Kidney tubule cell (primary cell): ENCODE measurements at regions not wholly inside any gene's neighbourhood (a gene's known extent, or its start where the extent isn't known, plus 50 kb on each side); places are given as distances from the start of the nearest gene placed in this dataset.

Experiments
- DNase-seq: peaks from one replicate; pipeline ENCODE4 v3.0.0-alpha.2; 2018; ENCODE audit warnings: low spot score

- peak; percentile 87 for DNase-seq
Measured at GRCh38 chr2:56444339-56444738, 260.5 kb downstream of the CCDC85A start.

- DNase-seq = peak; percentile 88
Measured at GRCh38 chr2:56448403-56449001, 264.7 kb downstream of the CCDC85A start.

DNA sequence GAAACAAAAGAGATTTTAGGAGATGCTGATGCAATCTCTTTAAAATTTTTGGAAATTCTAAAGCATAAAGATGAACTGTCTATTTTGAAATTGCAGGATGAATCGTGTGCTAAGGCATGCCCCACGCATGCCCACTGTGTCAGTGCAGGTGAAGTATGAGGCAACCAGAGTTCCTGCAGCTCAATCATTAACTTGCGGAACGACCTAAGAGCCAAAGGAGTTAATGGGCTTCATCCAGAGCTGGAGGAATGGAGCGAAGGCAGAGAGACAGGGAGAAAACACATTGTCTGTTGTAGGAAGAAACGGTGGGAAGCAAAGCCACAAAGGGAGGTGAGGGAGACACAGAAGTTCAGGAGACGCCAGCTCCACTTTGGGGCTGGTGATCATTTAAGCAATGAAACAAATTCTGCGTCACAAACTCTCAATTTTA is 265.2 kb downstream of the CCDC85A start:
- peak; percentile 96 for DNase-seq

DNA sequence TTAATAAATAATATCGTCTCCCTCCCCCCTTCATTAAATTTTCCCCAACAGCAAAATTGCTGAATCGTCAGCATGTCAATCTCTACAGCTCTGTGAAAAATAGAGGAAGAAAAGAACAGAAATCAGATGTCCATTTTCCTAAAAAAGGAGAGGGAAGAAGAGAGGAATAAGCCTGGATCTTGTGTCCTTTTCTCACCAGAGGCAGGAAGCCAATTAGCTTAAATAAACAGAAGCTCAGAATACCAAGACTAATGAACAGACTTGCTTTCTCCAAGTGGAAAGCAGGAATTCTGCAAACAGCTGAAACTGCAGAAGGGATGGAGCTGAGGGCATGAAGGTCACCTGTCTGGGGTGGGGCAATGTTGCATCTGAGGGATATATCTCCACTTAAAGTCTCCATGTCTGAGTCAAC is 265.7 kb downstream of the CCDC85A start:
- DNase-seq = peak; percentile 37

- DNase-seq = peak; percentile 26
Measured at GRCh38 chr2:56450047-56450446, 266.3 kb downstream of the CCDC85A start.

- DNase-seq = no peak
Measured at GRCh38 chr2:56450772-56451171, 267.0 kb downstream of the CCDC85A start.

- no peak for DNase-seq
Measured at GRCh38 chr2:56455642-56456041, 271.9 kb downstream of the CCDC85A start.

DNA sequence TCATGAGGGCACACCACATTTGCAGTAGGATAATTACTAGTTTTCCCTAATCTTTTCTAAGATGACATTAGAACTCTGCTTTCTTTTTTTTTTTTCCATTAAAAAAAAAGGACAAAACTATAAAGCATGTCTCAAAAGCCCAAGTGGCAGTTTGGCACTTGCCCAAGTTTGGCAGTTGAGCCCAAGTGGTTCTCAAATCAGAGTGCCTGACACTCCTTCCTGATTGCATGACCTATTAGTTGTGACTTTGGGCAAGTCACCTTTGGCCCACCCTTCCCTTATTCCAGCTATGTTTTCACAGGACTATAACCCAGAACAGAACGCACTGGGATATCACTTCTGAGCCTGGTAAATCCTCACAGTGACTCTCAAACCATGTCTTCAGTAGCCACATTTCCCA is 273.0 kb downstream of the CCDC85A start:
- DNase-seq = no peak

DNA sequence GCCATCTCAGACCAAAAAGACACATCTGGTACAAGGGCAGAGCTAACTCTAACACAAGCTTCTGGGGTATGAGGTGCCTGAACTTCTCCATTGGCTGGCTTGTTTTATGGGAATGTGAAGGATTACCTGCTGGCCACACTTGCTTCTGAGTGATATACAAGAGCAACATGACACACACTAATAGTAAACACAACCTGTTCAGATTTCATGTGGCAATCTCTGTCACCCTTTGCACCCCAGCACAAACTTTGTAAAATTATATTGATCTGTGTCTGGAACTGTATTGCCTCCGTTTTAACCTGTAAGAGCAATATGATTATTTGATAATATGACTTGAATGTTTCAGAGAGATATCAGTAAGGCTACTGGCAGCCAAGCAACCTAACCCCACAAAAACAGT is 276.7 kb downstream of the CCDC85A start:
- no peak for DNase-seq

DNA sequence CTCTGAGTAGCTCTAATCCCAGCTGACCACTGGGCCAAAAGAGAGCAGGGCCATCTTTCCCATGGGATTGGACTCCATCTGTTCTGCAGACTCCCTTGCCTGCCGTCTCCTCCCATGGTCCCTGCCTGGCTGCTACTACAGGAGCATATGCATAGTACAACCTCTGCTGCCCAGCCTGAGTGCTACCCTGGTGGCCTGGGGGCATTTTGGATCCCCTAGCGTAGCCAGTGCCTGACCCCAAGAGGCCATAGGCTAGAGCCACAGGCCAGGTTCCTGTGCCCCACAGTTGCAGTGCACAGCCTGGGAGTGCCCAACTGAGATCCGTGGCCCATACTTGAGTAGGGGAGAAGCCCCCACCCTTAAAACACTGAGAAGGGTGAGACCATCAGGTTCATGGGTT is 280.3 kb downstream of the CCDC85A start:
- DNase-seq = no peak

- no peak for DNase-seq
Measured at GRCh38 chr2:56464613-56465012, 280.8 kb downstream of the CCDC85A start.

DNA sequence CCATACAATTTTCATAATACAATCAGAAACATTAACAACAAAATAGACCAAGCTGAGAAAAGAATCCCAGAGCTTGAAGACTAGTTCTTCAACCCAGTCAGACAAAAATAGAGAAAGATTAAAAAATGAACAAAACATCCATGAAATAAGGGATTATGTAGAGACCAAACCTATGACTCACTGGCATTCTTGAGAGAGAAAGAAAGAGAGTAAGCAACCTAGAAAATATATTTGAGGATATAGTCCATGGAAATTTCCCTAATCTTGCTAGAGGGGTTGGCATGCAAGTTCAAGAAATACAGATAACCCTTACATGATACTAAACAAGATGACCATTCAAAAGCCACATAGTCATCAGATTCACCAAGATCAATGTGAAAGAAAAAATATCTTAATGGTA is 281.7 kb downstream of the CCDC85A start:
- DNase-seq = no peak

- no peak for DNase-seq
Measured at GRCh38 chr2:56473524-56473923, 289.7 kb downstream of the CCDC85A start.

DNA sequence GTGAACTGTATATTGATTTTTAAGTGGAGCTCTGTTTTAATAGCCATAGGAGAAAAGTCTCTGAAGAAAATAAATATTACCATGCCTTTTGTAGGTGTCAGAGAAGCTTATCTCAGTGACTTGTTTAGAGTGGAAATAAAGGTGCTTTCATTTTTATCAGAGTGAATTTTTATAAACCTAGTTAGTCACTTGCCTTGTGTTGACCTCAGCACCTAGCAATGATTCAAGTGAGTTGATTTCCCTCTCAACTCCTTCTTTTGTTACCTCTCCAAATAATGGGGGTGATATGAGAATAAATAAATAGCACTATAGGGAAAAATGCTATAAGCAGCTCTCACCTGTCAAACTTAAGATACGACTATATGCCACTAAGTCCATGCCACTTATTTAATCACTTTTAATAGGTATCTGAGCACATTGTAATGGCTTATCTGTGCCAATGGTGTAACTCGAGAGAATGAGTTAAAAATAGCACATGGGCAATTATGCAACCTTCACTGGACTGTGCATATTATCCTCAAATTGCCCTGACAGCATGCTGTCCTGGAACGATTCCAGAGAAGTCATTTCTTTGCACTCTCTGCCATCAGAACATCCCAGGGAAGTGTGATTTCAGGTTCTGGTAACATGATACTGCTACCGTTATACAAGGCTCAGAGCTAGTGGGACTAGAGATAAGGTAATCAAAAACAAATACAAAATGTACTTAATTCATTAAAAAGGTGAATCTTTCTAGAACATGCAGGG is 290.8 kb downstream of the CCDC85A start:
- peak; percentile 61 for DNase-seq

DNA sequence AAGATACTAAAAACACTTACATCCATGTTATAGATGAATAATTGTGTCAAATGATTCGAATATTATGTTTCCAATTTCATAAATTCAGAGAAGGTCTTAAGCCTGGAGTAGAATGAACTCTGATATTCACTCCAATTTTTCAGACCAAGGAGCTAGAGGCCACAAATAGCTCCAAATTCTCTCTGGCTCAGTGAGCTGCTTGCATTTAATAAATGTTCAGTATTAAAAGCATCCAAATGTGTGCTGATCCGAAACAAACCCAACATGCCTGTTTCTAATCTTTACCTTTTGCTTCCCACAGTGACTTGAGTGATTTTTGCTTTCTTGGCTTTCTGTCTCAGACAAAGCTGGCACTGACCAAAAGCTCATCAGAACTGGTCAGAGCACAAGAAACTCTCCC is 291.4 kb downstream of the CCDC85A start:
- no peak for DNase-seq

GRCh38 chr2:56476509-56477071 is 292.8 kb downstream of the CCDC85A start:
- peak; percentile 1 for DNase-seq

DNA sequence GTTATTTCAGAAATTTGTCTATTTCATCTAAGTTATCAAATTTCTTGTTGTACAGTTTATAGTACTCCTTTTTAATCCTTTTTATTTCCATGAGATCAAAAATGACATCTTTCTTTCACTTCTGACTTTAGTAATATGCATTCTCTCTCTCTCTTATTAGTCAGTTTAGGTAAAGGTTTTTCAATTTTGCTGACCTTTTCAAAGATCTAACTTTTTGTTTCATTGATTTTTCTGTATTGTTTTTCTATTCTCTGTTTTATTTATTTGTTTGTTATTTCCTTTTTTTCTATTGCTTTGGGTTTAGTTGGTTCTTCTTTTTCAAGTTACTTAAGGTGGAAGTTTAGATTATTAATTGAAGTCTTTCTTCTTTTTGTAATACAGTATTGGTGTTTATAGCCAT is 294.2 kb downstream of the CCDC85A start:
- DNase-seq = no peak

DNA sequence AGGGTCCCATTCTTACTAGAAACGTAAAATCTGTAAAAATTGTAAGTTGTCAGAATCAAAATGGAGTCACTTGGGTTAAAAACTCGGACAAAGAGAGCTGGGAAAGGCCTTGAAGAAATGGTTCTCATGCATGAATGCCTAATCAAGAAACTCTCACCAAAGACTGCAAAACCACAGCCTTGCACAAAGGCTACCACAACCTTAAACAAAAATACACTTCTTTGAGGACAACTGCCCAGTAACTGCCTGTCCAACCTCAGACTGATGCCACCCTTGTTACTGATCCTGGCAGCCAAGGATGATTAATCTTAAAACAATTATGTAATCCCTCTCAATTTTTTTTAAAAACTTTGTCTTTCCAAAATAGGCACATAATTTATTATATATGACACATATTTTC is 299.3 kb downstream of the CCDC85A start:
- peak; percentile 37 for DNase-seq

DNA sequence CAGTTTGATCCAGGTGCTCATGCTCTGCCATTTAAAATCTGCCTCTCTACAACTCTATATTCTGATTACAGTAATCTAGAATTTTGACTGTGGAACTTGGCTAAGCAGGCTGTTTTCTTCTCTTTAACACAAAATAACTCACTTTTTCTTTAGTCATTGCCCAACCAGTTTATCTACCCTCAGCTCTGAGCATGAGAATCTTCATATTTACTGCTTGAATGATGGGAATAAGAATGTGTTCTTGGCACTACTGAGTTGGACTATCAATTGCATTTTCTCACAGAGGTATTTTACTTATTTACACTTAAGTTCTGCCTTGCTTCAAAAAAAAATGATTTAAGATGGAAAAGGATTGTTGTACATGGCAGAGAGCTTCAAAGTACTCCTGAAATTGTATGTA is 301.1 kb downstream of the CCDC85A start:
- no peak for DNase-seq

DNA sequence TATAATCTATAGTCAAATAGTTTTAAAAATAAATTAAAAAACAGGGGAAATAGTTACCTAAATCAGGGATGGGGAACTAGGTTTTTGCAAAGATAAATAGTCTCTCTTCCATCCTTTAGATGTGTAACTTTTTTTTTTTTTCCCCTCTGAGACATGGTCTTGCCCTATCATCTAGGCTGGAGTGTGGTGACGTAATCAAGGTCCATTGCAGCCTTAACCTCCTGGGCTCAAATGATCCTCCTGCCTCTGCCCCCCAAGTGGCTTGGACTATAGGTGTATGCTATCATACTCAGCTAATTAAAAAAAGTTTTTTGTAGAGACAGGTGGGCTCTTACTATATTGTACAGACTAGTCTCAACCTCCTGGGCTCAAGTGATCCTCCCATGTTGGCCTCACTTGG is 316.5 kb downstream of the CCDC85A start:
- no peak for DNase-seq

- no peak for DNase-seq
Measured at GRCh38 chr2:56502616-56503015, 318.8 kb downstream of the CCDC85A start.

DNA sequence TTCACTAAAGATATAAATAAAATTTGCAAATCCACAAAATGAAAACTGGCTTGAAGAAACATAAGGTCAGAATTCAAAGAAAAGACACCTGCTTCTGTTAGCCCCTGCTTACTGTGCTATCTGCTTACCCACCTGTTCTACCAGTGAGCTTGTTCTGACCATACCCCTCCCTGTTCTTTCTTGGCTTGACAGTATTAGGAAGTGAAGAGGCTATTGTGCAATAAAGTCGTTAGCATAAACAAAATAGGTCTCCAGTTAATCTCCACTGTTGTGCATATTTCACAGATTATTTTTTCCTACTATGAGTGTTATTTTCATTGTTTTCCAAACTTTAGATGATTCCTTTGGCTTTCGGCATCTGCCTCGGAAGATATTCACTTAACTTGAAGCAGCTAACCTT is 322.1 kb downstream of the CCDC85A start:
- no peak for DNase-seq

DNA sequence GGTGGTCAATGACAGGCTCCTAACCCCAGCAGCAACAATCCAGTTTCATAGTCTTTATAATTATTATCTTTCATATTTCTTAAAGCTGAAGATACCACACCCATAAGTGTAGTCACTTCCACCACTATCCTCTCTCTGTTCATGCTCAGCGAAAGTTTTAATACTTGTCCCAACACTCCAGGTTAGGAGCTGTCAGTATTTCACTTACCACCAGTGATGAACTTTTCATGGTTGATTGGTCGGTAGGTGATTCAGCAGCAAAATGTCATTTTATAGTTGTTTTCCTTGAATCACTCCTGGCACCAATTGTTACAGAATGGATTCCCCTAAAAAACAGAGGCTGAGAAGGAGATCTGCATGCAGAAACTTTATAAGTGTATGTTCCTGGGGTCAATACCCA is 324.9 kb downstream of the CCDC85A start:
- peak; percentile 36 for DNase-seq

- DNase-seq = no peak
Measured at GRCh38 chr2:56510610-56511009, 326.8 kb downstream of the CCDC85A start.
